K562 (cell line): ENCODE measurements at regions not wholly inside any gene's neighbourhood (a gene's known extent, or its start where the extent isn't known, plus 50 kb on each side); places are given as distances from the start of the nearest gene placed in this dataset.

ENCODE experiments used
- ARID3A ChIP-seq: IDR thresholded peaks from 2 replicates; pipeline ENCODE4 v1.6.1; 2012; ENCODE audit warnings: low read depth, low read length, improper control_type of control experiment, borderline replicate concordance
- CUX1 ChIP-seq: fragments of 200-800 bp; sonication (Bioruptor generic); IDR thresholded peaks from 2 replicates; pipeline ENCODE4 v1.6.1; 2016; ENCODE audit warnings: missing genetic modification characterization, missing compliant biosample characterization
- GMEB1 ChIP-seq: fragments of 250-450 bp; sonication (Bioruptor Pico); IDR thresholded peaks from 2 replicates; pipeline ENCODE4 v1.4.0; 2020; ENCODE audit warnings: mild to moderate bottlenecking
- MTA3 ChIP-seq: fragments of 450-650 bp; formaldehyde crosslinking; IDR thresholded peaks from 2 replicates; pipeline ENCODE4 v1.6.1; 2017; ENCODE audit warnings: mild to moderate bottlenecking, borderline replicate concordance
- RAD21 ChIP-seq, 2 experiments: fragments of 250-450 bp in 1 of 2; fragments of 450-650 bp in 1 of 2; sonication (Bioruptor Pico) in 1 of 2; formaldehyde crosslinking in 1 of 2; IDR thresholded peaks in 1 of 2; conservative IDR thresholded peaks in 1 of 2; 2 replicates each; pipeline versions ENCODE4 v1.4.0 to v1.8.0; 2020 to 2022; ENCODE audit warnings: mild to moderate bottlenecking in 2 of 2, moderate library complexity in 1 of 2
- SMAD4 ChIP-seq: fragments of 250-450 bp; sonication (Bioruptor Pico); conservative IDR thresholded peaks from 2 replicates; pipeline ENCODE4 v1.8.0; 2021; ENCODE audit warnings: inconsistent platforms, mild to moderate bottlenecking, moderate library complexity
- ZNF239 ChIP-seq: fragments of 250-450 bp; sonication (Bioruptor Pico); IDR thresholded peaks from 2 replicates; pipeline ENCODE4 v1.4.0; 2020; ENCODE audit warnings: mild to moderate bottlenecking
- ZNF707 ChIP-seq: fragments of 250-450 bp; sonication (Bioruptor Pico); conservative IDR thresholded peaks from 2 replicates; pipeline ENCODE4 v1.8.0; 2022; ENCODE audit warnings: inconsistent platforms, mild to moderate bottlenecking, moderate library complexity
- TF ChIP-seq, protein P1 (sequence below): sonication (generic); IDR thresholded peaks from 2 replicates; pipeline ENCODE4 v1.6.1; 2016
- TF ChIP-seq, protein P2 (sequence below), 2 experiments: fragments of 450-650 bp in 1 of 2; IDR thresholded peaks; 2 replicates each; pipeline ENCODE4 v1.6.1; 2011 to 2017; ENCODE audit warnings: low read depth in 2 of 2, antibody characterized with exemption in 1 of 2, borderline replicate concordance in 1 of 2, low read length in 1 of 2, mild to moderate bottlenecking in 1 of 2, mixed read lengths in 1 of 2; ENCODE audit not compliant: control insufficient read depth in 1 of 2

- TF ChIP-seq GMEB1 = no peak
- TF ChIP-seq ARID3A = no peak
- no peak for TF ChIP-seq ZNF707
- TF ChIP-seq RAD21 (CRISPR knock-in tag; conservative IDR thresholded peaks at IDR 0.05 in 1 of 2, IDR thresholded peaks at IDR 0.05 in 1 of 2) = no peak
- TF ChIP-seq ZNF239 = no peak
- TF ChIP-seq, protein P1, sequence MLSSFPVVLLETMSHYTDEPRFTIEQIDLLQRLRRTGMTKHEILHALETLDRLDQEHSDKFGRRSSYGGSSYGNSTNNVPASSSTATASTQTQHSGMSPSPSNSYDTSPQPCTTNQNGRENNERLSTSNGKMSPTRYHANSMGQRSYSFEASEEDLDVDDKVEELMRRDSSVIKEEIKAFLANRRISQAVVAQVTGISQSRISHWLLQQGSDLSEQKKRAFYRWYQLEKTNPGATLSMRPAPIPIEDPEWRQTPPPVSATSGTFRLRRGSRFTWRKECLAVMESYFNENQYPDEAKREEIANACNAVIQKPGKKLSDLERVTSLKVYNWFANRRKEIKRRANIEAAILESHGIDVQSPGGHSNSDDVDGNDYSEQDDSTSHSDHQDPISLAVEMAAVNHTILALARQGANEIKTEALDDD = no peak; the same call in 1 of the 2 replicates
- no peak for TF ChIP-seq CUX1 (CRISPR knock-in tag)
- peak; percentile 56; the same call in 1 of the 2 replicates for TF ChIP-seq SMAD4
- TF ChIP-seq, protein P2, sequence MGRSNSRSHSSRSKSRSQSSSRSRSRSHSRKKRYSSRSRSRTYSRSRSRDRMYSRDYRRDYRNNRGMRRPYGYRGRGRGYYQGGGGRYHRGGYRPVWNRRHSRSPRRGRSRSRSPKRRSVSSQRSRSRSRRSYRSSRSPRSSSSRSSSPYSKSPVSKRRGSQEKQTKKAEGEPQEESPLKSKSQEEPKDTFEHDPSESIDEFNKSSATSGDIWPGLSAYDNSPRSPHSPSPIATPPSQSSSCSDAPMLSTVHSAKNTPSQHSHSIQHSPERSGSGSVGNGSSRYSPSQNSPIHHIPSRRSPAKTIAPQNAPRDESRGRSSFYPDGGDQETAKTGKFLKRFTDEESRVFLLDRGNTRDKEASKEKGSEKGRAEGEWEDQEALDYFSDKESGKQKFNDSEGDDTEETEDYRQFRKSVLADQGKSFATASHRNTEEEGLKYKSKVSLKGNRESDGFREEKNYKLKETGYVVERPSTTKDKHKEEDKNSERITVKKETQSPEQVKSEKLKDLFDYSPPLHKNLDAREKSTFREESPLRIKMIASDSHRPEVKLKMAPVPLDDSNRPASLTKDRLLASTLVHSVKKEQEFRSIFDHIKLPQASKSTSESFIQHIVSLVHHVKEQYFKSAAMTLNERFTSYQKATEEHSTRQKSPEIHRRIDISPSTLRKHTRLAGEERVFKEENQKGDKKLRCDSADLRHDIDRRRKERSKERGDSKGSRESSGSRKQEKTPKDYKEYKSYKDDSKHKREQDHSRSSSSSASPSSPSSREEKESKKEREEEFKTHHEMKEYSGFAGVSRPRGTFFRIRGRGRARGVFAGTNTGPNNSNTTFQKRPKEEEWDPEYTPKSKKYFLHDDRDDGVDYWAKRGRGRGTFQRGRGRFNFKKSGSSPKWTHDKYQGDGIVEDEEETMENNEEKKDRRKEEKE (IDR thresholded peaks at IDR 0.05; ENCODE audit: borderline replicate concordance in 1 of 2, control insufficient read depth in 1 of 2, low read depth in 2 of 2, low read length in 1 of 2) = no peak
- no peak for TF ChIP-seq MTA3
Observed at GRCh38 chr12:28135801-28136439, 54.3 kb upstream of the CCDC91 start (continued).
